WTC11 (cell line): ENCODE measurements at regions not wholly inside any gene's neighbourhood (a gene's known extent, or its start where the extent isn't known, plus 50 kb on each side); places are given as distances from the start of the nearest gene placed in this dataset.

Source experiments
- ATAC-seq: fragments of 200-7000 bp; cut with Tn5 transposase; 2 replicates; pipeline ENCODE4 v1.10.0; 2021; ENCODE audit warnings: mild to moderate bottlenecking, moderate library complexity
- CTCF ChIA-PET: fragments of 300-600 bp; sonication (Branson Sonifier 250); formaldehyde crosslinking; loops from one replicate; lab custom pipeline; 2021; ENCODE audit warnings: antibody characterized with exemption; lab: Charles Lee
- POLR2A ChIA-PET: fragments of 350-600 bp; sonication (Branson Sonifier 250); formaldehyde crosslinking; loops from one replicate; lab custom pipeline; 2021; ENCODE audit warnings: antibody characterized with exemption; lab: Charles Lee
- DNase-seq: peaks from one replicate; pipeline ENCODE4 v3.0.0; 2021; ENCODE audit warnings: low spot score
- H3K27ac Mint-ChIP-seq: 2 replicates; pipeline ENCODE4 v1.8.0; 2021; ENCODE audit warnings: mixed read lengths
- H3K27me3 Mint-ChIP-seq: 2 replicates; pipeline ENCODE4 v1.8.0; 2021; ENCODE audit warnings: low read depth, mild to moderate bottlenecking, moderate library complexity, mixed read lengths
- H3K36me3 Mint-ChIP-seq: 2 replicates; pipeline ENCODE4 v1.8.0; 2021; ENCODE audit warnings: mixed read lengths
- H3K4me1 Mint-ChIP-seq: 2 replicates; pipeline ENCODE4 v1.8.0; 2022; ENCODE audit warnings: mixed read lengths
- H3K4me3 Mint-ChIP-seq: 2 replicates; pipeline ENCODE4 v1.8.0; 2021; ENCODE audit warnings: mild to moderate bottlenecking, moderate library complexity, mixed read lengths
- H3K9me3 Mint-ChIP-seq: 2 replicates; pipeline ENCODE4 v1.8.0; 2021; ENCODE audit warnings: mixed read lengths
- ATF1 ChIP-seq: sonication (generic); formaldehyde crosslinking; IDR thresholded peaks from 2 replicates; pipeline ENCODE4 v1.8.1; 2023; ENCODE audit warnings: mild to moderate bottlenecking, moderate library complexity, missing genetic modification reagents
- GTF2I ChIP-seq: fragments of 250-450 bp; sonication (Bioruptor Pico); conservative IDR thresholded peaks from 2 replicates; pipeline ENCODE4 v1.4.0; 2021; ENCODE audit warnings: mild to moderate bottlenecking
- NFE2L1 ChIP-seq: sonication (generic); formaldehyde crosslinking; IDR thresholded peaks from 2 replicates; pipeline ENCODE4 v1.8.1; 2023; ENCODE audit warnings: missing genetic modification reagents
- SMAD4 ChIP-seq: sonication (generic); formaldehyde crosslinking; IDR thresholded peaks from 2 replicates; pipeline ENCODE4 v1.8.0; 2022; ENCODE audit warnings: mild to moderate bottlenecking, missing genetic modification reagents
- TP53 ChIP-seq: sonication (generic); formaldehyde crosslinking; IDR thresholded peaks from 2 replicates; pipeline ENCODE4 v1.8.1; 2023; ENCODE audit warnings: mild to moderate bottlenecking, missing genetic modification reagents
- TF ChIP-seq, protein P1 (sequence below): sonication (generic); formaldehyde crosslinking; IDR thresholded peaks from 2 replicates; pipeline ENCODE4 v1.8.1; 2022; ENCODE audit warnings: low read depth, mild to moderate bottlenecking, moderate library complexity, missing genetic modification reagents, borderline replicate concordance
- TF ChIP-seq, protein P2 (sequence below): sonication (generic); formaldehyde crosslinking; IDR thresholded peaks from 2 replicates; pipeline ENCODE4 v1.8.1; 2022; ENCODE audit warnings: mild to moderate bottlenecking, missing genetic modification reagents, moderate library complexity, borderline replicate concordance
- TF ChIP-seq, protein P3 (sequence below): sonication (generic); formaldehyde crosslinking; conservative IDR thresholded peaks from 2 replicates; pipeline ENCODE4 v1.8.1; 2022; ENCODE audit warnings: mild to moderate bottlenecking, missing genetic modification reagents
- TF ChIP-seq, protein P4 (sequence below): sonication (generic); formaldehyde crosslinking; IDR thresholded peaks from 2 replicates; pipeline ENCODE4 v1.8.0; 2022; ENCODE audit warnings: missing genetic modification reagents
- TF ChIP-seq, protein P5 (sequence below): sonication (generic); formaldehyde crosslinking; IDR thresholded peaks from 2 replicates; pipeline ENCODE4 v1.8.0; 2023; ENCODE audit warnings: mild to moderate bottlenecking, missing genetic modification reagents
- TF ChIP-seq, protein P6 (sequence below): sonication (generic); formaldehyde crosslinking; IDR thresholded peaks from 2 replicates; pipeline ENCODE4 v1.8.0; 2022; ENCODE audit warnings: mild to moderate bottlenecking, missing genetic modification reagents
- TF ChIP-seq, protein P7 (sequence below): sonication (generic); formaldehyde crosslinking; IDR thresholded peaks from 2 replicates; pipeline ENCODE4 v1.8.1; 2022; ENCODE audit warnings: mild to moderate bottlenecking, moderate library complexity, missing genetic modification reagents
- TF ChIP-seq, protein P8 (sequence below): sonication (generic); formaldehyde crosslinking; IDR thresholded peaks from 2 replicates; pipeline ENCODE4 v1.8.0; 2022; ENCODE audit warnings: mild to moderate bottlenecking, missing genetic modification reagents
- TF ChIP-seq, protein P9 (sequence below): fragments of 250-450 bp; sonication (Bioruptor Pico); IDR thresholded peaks from 2 replicates; pipeline ENCODE4 v1.9.0; 2021; ENCODE audit warnings: mild to moderate bottlenecking
- TF ChIP-seq, protein P10 (sequence below): sonication (generic); formaldehyde crosslinking; IDR thresholded peaks from 2 replicates; pipeline ENCODE4 v1.8.1; 2022; ENCODE audit warnings: low read depth, missing genetic modification reagents, borderline replicate concordance

DNA sequence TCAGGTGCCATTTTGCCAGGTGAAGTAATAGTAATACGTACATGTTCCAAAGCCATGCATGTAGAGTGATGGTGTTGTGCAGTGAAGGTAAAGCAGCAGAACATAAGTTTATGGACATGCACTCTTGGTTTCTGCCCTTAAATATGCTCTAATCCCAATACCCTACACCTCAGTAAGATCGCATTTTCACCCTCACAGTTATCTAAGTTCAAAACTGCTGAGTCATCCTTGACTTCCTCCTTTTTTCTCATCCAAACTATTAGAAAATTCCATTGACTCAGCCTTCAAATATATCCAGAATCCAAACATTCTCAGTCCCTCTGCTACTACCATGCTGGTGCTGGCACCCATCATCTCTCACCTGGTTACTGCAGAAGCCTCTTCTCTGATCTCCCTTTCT is 652.9 kb upstream of the IGFBP7 start:
- Mint-ChIP-seq H3K4me1 (peaks cover 2% of the 10 kb centered on the region; the same call in 1 of the 2 replicates), H3K9me3 (peaks cover 4% of the 10 kb centered on the region; the same call in 1 of the 2 replicates), H3K36me3 (0 out of 2 replicates have a peak, but pooled peaks cover under 1% of the 10 kb centered on the region), H3K27ac (peak overlapping the region; percentile 63; the same call in 1 of the 2 replicates), H3K27me3 (no peaks in the 10 kb centered on the region), H3K4me3 (no peak overlapping the region)
- DNase-seq (no peak), ATAC-seq (no peak)
- CTCF ChIA-PET: no interaction called here
- TF ChIP-seq ATF1 (CRISPR knock-in tag) (no peak), NFE2L1 (CRISPR knock-in tag) (peak; percentile 84), SMAD4 (CRISPR knock-in tag) (no peak)
- TF ChIP-seq, protein P1, sequence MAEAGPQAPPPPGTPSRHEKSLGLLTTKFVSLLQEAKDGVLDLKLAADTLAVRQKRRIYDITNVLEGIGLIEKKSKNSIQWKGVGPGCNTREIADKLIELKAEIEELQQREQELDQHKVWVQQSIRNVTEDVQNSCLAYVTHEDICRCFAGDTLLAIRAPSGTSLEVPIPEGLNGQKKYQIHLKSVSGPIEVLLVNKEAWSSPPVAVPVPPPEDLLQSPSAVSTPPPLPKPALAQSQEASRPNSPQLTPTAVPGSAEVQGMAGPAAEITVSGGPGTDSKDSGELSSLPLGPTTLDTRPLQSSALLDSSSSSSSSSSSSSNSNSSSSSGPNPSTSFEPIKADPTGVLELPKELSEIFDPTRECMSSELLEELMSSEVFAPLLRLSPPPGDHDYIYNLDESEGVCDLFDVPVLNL (CRISPR knock-in tag): no peak
- TF ChIP-seq, protein P2, sequence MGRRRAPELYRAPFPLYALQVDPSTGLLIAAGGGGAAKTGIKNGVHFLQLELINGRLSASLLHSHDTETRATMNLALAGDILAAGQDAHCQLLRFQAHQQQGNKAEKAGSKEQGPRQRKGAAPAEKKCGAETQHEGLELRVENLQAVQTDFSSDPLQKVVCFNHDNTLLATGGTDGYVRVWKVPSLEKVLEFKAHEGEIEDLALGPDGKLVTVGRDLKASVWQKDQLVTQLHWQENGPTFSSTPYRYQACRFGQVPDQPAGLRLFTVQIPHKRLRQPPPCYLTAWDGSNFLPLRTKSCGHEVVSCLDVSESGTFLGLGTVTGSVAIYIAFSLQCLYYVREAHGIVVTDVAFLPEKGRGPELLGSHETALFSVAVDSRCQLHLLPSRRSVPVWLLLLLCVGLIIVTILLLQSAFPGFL (CRISPR knock-in tag): no peak
- TF ChIP-seq, protein P3, sequence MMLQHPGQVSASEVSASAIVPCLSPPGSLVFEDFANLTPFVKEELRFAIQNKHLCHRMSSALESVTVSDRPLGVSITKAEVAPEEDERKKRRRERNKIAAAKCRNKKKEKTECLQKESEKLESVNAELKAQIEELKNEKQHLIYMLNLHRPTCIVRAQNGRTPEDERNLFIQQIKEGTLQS (CRISPR knock-in tag): no peak
- TF ChIP-seq, protein P4, sequence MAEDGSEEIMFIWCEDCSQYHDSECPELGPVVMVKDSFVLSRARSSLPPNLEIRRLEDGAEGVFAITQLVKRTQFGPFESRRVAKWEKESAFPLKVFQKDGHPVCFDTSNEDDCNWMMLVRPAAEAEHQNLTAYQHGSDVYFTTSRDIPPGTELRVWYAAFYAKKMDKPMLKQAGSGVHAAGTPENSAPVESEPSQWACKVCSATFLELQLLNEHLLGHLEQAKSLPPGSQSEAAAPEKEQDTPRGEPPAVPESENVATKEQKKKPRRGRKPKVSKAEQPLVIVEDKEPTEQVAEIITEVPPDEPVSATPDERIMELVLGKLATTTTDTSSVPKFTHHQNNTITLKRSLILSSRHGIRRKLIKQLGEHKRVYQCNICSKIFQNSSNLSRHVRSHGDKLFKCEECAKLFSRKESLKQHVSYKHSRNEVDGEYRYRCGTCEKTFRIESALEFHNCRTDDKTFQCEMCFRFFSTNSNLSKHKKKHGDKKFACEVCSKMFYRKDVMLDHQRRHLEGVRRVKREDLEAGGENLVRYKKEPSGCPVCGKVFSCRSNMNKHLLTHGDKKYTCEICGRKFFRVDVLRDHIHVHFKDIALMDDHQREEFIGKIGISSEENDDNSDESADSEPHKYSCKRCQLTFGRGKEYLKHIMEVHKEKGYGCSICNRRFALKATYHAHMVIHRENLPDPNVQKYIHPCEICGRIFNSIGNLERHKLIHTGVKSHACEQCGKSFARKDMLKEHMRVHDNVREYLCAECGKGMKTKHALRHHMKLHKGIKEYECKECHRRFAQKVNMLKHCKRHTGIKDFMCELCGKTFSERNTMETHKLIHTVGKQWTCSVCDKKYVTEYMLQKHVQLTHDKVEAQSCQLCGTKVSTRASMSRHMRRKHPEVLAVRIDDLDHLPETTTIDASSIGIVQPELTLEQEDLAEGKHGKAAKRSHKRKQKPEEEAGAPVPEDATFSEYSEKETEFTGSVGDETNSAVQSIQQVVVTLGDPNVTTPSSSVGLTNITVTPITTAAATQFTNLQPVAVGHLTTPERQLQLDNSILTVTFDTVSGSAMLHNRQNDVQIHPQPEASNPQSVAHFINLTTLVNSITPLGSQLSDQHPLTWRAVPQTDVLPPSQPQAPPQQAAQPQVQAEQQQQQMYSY (CRISPR knock-in tag): no peak
- TF ChIP-seq, protein P5, sequence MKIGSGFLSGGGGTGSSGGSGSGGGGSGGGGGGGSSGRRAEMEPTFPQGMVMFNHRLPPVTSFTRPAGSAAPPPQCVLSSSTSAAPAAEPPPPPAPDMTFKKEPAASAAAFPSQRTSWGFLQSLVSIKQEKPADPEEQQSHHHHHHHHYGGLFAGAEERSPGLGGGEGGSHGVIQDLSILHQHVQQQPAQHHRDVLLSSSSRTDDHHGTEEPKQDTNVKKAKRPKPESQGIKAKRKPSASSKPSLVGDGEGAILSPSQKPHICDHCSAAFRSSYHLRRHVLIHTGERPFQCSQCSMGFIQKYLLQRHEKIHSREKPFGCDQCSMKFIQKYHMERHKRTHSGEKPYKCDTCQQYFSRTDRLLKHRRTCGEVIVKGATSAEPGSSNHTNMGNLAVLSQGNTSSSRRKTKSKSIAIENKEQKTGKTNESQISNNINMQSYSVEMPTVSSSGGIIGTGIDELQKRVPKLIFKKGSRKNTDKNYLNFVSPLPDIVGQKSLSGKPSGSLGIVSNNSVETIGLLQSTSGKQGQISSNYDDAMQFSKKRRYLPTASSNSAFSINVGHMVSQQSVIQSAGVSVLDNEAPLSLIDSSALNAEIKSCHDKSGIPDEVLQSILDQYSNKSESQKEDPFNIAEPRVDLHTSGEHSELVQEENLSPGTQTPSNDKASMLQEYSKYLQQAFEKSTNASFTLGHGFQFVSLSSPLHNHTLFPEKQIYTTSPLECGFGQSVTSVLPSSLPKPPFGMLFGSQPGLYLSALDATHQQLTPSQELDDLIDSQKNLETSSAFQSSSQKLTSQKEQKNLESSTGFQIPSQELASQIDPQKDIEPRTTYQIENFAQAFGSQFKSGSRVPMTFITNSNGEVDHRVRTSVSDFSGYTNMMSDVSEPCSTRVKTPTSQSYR (CRISPR knock-in tag): no peak
- TF ChIP-seq, protein P6, sequence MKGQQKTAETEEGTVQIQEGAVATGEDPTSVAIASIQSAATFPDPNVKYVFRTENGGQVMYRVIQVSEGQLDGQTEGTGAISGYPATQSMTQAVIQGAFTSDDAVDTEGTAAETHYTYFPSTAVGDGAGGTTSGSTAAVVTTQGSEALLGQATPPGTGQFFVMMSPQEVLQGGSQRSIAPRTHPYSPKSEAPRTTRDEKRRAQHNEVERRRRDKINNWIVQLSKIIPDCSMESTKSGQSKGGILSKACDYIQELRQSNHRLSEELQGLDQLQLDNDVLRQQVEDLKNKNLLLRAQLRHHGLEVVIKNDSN (CRISPR knock-in tag): no peak
- POLR2A ChIA-PET: no interaction called here

DNA sequence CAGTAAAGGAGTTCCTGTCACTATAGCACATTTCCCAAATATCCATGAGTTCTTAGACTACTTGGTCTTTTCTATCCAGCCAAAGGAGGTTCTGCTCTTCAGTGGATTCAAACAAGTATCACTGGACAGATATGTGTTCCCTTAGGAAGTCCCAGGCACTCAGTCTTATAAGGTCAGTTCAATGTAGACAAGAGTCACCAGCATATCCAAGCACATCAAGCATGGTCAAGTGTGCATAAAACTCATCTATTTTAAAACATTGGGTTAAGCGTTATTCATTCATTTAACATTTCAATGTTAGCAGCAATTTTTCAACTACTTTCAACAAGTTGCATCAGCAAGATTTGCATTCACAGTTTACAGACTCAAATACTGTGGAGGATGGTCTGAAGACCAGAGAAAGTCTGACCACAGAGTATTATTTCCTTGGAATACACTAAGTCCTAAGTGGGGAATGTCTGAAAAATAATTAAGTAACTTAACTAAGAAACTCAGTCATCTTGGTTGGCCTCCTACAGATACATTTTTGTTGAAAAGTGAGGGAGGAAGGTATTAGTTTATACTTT is 630.5 kb upstream of the IGFBP7 start:
- H3K9me3 Mint-ChIP-seq: peaks cover 10% of the 10 kb centered on the region
- no peak for ATAC-seq
- CTCF ChIA-PET: no interaction called here
- H3K4me3 Mint-ChIP-seq: no peak overlapping the region
- H3K27me3 Mint-ChIP-seq: no peaks in the 10 kb centered on the region
- H3K27ac Mint-ChIP-seq: no peak overlapping the region
- peaks cover 19% of the 10 kb centered on the region for H3K36me3 Mint-ChIP-seq
- no peaks in the 10 kb centered on the region for H3K4me1 Mint-ChIP-seq
- DNase-seq: no peak
- POLR2A ChIA-PET: no interaction called here
- TF ChIP-seq, protein P7, sequence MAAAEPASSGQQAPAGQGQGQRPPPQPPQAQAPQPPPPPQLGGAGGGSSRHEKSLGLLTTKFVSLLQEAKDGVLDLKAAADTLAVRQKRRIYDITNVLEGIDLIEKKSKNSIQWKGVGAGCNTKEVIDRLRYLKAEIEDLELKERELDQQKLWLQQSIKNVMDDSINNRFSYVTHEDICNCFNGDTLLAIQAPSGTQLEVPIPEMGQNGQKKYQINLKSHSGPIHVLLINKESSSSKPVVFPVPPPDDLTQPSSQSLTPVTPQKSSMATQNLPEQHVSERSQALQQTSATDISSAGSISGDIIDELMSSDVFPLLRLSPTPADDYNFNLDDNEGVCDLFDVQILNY (CRISPR knock-in tag): no peak
- TF ChIP-seq, protein P8, sequence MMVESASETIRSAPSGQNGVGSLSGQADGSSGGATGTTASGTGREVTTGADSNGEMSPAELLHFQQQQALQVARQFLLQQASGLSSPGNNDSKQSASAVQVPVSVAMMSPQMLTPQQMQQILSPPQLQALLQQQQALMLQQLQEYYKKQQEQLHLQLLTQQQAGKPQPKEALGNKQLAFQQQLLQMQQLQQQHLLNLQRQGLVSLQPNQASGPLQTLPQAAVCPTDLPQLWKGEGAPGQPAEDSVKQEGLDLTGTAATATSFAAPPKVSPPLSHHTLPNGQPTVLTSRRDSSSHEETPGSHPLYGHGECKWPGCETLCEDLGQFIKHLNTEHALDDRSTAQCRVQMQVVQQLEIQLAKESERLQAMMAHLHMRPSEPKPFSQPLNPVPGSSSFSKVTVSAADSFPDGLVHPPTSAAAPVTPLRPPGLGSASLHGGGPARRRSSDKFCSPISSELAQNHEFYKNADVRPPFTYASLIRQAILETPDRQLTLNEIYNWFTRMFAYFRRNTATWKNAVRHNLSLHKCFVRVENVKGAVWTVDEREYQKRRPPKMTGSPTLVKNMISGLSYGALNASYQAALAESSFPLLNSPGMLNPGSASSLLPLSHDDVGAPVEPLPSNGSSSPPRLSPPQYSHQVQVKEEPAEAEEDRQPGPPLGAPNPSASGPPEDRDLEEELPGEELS (CRISPR knock-in tag): no peak
- TF ChIP-seq, protein P9, sequence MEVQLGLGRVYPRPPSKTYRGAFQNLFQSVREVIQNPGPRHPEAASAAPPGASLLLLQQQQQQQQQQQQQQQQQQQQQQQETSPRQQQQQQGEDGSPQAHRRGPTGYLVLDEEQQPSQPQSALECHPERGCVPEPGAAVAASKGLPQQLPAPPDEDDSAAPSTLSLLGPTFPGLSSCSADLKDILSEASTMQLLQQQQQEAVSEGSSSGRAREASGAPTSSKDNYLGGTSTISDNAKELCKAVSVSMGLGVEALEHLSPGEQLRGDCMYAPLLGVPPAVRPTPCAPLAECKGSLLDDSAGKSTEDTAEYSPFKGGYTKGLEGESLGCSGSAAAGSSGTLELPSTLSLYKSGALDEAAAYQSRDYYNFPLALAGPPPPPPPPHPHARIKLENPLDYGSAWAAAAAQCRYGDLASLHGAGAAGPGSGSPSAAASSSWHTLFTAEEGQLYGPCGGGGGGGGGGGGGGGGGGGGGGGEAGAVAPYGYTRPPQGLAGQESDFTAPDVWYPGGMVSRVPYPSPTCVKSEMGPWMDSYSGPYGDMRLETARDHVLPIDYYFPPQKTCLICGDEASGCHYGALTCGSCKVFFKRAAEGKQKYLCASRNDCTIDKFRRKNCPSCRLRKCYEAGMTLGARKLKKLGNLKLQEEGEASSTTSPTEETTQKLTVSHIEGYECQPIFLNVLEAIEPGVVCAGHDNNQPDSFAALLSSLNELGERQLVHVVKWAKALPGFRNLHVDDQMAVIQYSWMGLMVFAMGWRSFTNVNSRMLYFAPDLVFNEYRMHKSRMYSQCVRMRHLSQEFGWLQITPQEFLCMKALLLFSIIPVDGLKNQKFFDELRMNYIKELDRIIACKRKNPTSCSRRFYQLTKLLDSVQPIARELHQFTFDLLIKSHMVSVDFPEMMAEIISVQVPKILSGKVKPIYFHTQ: no peak
- no peak for TF ChIP-seq TP53 (CRISPR knock-in tag)
- TF ChIP-seq, protein P10, sequence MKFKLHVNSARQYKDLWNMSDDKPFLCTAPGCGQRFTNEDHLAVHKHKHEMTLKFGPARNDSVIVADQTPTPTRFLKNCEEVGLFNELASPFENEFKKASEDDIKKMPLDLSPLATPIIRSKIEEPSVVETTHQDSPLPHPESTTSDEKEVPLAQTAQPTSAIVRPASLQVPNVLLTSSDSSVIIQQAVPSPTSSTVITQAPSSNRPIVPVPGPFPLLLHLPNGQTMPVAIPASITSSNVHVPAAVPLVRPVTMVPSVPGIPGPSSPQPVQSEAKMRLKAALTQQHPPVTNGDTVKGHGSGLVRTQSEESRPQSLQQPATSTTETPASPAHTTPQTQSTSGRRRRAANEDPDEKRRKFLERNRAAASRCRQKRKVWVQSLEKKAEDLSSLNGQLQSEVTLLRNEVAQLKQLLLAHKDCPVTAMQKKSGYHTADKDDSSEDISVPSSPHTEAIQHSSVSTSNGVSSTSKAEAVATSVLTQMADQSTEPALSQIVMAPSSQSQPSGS (CRISPR knock-in tag): no peak
- TF ChIP-seq, protein P3 (CRISPR knock-in tag): no peak
- no peak for TF ChIP-seq GTF2I (CRISPR knock-in tag)
